ENCODE measurements at regions not wholly inside any gene's neighbourhood (a gene's known extent, or its start where the extent isn't known, plus 50 kb on each side); places are given as distances from the start of the nearest gene placed in this dataset.

DNA sequence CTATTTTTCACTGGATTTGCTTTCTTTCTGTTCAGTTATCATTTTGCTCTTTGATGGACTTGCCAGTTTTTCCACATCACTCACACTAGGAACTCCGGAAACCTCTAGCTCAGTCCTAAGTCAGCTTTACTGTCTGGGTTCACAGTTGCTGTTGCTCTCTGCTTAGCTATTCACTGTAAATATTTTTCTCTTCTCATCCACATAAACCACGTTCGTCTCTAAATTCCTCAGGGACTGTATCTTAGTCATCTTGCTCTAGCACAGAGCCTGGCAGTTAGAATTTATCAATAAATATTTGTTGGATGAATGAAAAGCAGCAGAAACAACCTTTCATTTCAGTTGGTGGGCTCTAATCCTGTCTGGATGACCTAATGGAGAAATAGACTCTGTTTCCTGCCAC lies 119.4 kb upstream of the DMD start:
- no peaks in the 10 kb centered on the region for H3K9me3 Mint-ChIP-seq
- H3K4me3 Mint-ChIP-seq, result no peak overlapping the region

DNA sequence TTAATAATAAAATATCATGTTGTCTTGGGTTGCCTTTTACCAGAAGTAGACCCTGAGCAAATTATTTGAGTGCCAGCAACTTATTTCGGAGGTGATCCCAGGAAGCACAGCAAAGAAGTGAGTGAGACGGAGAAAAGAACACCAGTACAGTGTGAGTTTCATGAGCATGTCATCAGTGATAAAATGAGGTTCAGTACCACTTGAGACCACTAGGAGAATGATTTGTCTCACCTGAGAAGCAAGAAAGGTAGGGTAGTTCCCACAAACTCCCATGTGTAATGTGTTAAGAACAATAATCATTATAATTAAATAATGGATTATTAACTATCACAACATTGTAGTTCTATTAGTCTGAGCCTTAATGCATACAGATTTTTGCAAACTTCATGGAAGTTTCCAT lies 112.8 kb upstream of the DMD start:
- Mint-ChIP-seq H3K4me1 (no peaks in the 10 kb centered on the region), H3K4me3 (no peak overlapping the region), H3K27ac (no peak overlapping the region), H3K27me3 (ENCODE audit: low read depth) (no peaks in the 10 kb centered on the region), H3K9me3 (no peaks in the 10 kb centered on the region), H3K36me3 (ENCODE audit: low read depth) (no peaks in the 10 kb centered on the region)
- TF ChIP-seq, protein P1, sequence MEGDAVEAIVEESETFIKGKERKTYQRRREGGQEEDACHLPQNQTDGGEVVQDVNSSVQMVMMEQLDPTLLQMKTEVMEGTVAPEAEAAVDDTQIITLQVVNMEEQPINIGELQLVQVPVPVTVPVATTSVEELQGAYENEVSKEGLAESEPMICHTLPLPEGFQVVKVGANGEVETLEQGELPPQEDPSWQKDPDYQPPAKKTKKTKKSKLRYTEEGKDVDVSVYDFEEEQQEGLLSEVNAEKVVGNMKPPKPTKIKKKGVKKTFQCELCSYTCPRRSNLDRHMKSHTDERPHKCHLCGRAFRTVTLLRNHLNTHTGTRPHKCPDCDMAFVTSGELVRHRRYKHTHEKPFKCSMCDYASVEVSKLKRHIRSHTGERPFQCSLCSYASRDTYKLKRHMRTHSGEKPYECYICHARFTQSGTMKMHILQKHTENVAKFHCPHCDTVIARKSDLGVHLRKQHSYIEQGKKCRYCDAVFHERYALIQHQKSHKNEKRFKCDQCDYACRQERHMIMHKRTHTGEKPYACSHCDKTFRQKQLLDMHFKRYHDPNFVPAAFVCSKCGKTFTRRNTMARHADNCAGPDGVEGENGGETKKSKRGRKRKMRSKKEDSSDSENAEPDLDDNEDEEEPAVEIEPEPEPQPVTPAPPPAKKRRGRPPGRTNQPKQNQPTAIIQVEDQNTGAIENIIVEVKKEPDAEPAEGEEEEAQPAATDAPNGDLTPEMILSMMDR (IDR thresholded peaks at IDR 0.05; ENCODE audit: unreplicated experiment in 3 of 3), result peak; percentile 15 to 31 (median 21)

More for the DNA sequence above, 119.4 kb upstream of the DMD start:
- TF ChIP-seq, protein P1 (IDR thresholded peaks at IDR 0.05; ENCODE audit: unreplicated experiment in 3 of 3), result no peak
- no peaks in the 10 kb centered on the region for H3K36me3 Mint-ChIP-seq (ENCODE audit: low read depth)
- no peaks in the 10 kb centered on the region for H3K27me3 Mint-ChIP-seq (ENCODE audit: low read depth)
- no peaks in the 10 kb centered on the region for H3K4me1 Mint-ChIP-seq
- H3K27ac Mint-ChIP-seq, result no peak overlapping the region

DNA sequence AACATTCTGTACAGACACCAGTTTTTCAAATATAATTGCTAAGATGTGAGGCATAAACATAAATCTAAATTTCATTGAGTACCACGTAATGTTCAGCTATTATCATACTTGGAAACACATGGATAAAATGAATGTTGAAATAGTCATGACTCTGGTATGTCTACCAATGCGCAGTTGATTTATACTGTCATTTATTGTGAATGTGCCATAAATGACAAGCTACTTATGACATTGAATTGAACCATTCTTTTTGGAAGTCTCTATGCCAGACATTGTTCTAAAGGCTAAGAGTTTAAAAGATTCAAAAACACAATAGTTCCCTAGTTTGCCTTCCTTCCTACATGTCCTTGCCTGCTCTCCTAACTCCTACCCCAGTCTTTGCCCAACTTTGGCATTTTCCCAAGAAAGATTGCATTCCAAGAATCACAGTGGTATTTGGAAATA lies 96.6 kb upstream of the DMD start:
- H3K36me3 Mint-ChIP-seq (ENCODE audit: low read depth), result no peaks in the 10 kb centered on the region
- no peaks in the 10 kb centered on the region for H3K27me3 Mint-ChIP-seq (ENCODE audit: low read depth)
- peaks cover 2% of the 10 kb centered on the region for H3K9me3 Mint-ChIP-seq
- no peak overlapping the region for H3K27ac Mint-ChIP-seq
- TF ChIP-seq, protein P1 (IDR thresholded peaks at IDR 0.05; ENCODE audit: unreplicated experiment in 3 of 3), result no peak
- no peaks in the 10 kb centered on the region for H3K4me1 Mint-ChIP-seq
- H3K4me3 Mint-ChIP-seq, result no peak overlapping the region

DNA sequence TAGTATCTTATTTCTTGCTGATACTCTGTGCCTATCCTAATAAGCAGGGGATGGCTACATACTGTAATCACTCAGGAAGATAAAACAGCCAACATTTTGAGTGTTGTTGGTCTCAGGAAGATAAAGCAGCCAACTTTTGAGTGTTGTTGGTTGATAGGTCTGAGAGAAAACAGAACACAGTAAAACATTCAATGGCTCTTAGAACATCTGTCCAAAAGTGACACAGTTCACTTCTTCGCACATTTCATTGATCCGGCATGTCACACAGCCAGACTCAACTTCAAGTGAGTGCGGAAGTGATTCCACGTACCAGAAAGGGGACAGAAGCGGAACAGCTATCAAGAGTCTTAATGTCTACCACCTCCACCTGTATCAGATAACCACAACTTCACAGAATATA lies 87.3 kb upstream of the DMD start:
- Mint-ChIP-seq H3K9me3 (no peaks in the 10 kb centered on the region), H3K4me1 (no peaks in the 10 kb centered on the region), H3K4me3 (no peak overlapping the region), H3K36me3 (ENCODE audit: low read depth) (no peaks in the 10 kb centered on the region), H3K27me3 (ENCODE audit: low read depth) (no peaks in the 10 kb centered on the region), H3K27ac (no peak overlapping the region)
- TF ChIP-seq, protein P1 (IDR thresholded peaks at IDR 0.05; ENCODE audit: unreplicated experiment in 3 of 3), result no peak

DNA sequence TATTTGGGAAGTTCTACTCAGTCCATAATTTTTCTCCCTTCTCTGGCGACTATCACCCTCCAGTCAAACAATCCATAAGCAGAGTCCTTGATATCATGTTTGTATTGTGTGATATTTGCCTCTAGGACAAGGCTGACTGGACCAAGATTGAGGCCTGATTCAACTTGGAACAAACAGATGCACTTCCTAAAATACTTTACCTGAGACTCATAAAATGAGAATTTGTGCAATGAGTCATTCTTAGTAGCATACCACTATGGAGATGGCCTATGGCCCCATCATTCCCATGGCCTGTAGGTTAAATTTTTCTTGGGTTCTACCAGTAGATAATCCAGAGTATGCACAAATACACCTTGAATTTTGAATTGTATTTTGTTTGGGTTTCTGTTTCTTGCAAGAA lies 74.2 kb upstream of the DMD start:
- TF ChIP-seq, protein P1 (IDR thresholded peaks at IDR 0.05; ENCODE audit: unreplicated experiment in 3 of 3), result no peak
- Mint-ChIP-seq H3K27me3 (ENCODE audit: low read depth) (no peaks in the 10 kb centered on the region), H3K27ac (no peak overlapping the region), H3K4me1 (no peaks in the 10 kb centered on the region), H3K9me3 (no peaks in the 10 kb centered on the region), H3K36me3 (ENCODE audit: low read depth) (no peaks in the 10 kb centered on the region), H3K4me3 (no peak overlapping the region)

DNA sequence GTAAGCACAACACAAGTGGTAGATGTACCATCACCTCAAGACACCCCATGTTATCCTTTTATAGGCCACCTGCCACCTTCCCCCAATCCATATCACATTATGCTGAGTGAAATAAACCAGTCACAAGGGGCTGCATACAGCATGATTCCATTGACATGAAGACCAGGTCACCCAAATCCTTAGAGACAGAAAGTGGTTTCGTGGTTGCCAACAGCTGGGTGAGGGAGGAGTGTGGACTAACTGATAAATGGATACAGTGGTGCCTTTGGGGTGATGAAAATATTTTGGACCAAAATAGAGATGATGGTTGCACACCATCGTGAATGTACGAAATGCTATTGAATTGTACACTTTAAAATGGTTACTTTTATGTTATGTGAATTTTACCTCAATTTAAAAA lies 65.7 kb upstream of the DMD start:
- Mint-ChIP-seq H3K4me1 (no peaks in the 10 kb centered on the region), H3K36me3 (ENCODE audit: low read depth) (no peaks in the 10 kb centered on the region), H3K27ac (no peak overlapping the region), H3K4me3 (no peak overlapping the region), H3K9me3 (no peaks in the 10 kb centered on the region), H3K27me3 (ENCODE audit: low read depth) (no peaks in the 10 kb centered on the region)
- TF ChIP-seq, protein P1 (IDR thresholded peaks at IDR 0.05; ENCODE audit: unreplicated experiment in 3 of 3), result no peak

Measured in nephron (organoid).